D721Med (cell line): ENCODE measurements at regions not wholly inside any gene's neighbourhood (a gene's known extent, or its start where the extent isn't known, plus 50 kb on each side); places are given as distances from the start of the nearest gene placed in this dataset.

Experiments used
- DNase-seq: peaks from one replicate; pipeline ENCODE4 v3.0.0; 2011; ENCODE audit warnings: low spot score; ENCODE audit not compliant: insufficient read length
- FAIRE-seq: peaks from 2 replicates; lab custom pipeline; 2011; peaks lifted over from hg19 to GRCh38; lab: Jason Lieb, UNC
- TF ChIP-seq, protein P1 (sequence below): IDR thresholded peaks from 2 replicates; pipeline ENCODE4 v1.5.1; 2012; ENCODE audit warnings: mild to moderate bottlenecking, control low read depth; ENCODE audit not compliant: insufficient read depth; ENCODE audit errors: missing control alignments

DNA sequence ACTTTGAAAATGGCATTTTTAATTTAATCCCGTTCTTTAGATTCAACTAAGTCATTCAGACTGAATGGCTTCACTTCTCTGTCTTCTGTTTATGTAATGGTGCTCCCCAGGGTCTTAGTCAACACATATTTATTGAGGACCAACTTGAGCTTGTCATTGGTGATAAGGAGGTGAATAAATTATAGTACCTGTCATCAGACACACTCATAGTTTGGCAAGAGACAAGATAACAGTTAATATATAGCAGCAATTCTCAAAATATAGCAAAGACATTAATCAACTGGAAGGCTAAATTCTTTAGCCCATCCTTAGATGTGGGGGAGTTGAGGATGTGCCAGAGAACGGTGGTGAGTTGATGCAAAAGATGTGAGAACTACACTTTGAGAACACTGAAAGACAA is 78.4 kb downstream of the MACIR start:
- no peak for DNase-seq
- FAIRE-seq = no peak
- TF ChIP-seq, protein P1, sequence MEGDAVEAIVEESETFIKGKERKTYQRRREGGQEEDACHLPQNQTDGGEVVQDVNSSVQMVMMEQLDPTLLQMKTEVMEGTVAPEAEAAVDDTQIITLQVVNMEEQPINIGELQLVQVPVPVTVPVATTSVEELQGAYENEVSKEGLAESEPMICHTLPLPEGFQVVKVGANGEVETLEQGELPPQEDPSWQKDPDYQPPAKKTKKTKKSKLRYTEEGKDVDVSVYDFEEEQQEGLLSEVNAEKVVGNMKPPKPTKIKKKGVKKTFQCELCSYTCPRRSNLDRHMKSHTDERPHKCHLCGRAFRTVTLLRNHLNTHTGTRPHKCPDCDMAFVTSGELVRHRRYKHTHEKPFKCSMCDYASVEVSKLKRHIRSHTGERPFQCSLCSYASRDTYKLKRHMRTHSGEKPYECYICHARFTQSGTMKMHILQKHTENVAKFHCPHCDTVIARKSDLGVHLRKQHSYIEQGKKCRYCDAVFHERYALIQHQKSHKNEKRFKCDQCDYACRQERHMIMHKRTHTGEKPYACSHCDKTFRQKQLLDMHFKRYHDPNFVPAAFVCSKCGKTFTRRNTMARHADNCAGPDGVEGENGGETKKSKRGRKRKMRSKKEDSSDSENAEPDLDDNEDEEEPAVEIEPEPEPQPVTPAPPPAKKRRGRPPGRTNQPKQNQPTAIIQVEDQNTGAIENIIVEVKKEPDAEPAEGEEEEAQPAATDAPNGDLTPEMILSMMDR = no peak

DNA sequence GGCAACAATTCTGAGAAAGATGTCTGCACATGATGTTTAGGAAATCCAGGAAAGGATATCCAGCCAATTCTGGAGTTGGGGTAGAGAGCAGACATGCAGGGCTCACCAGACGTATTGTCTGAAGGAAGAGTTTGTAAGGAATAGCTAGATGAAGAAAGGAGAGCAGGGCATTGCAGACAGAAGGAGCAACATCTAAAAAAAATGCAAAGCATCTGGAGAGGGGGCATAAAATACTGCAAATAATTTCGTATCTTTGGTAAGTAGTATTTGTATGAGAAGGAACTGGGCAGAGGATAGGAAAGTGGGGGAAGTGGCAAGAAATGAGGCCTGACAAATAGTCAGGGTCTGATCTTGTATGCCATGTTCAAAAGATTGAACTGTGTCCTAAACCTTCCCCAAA is 74.8 kb downstream of the MACIR start:
- DNase-seq (no peak), FAIRE-seq (no peak)
- TF ChIP-seq, protein P1 = no peak

DNA sequence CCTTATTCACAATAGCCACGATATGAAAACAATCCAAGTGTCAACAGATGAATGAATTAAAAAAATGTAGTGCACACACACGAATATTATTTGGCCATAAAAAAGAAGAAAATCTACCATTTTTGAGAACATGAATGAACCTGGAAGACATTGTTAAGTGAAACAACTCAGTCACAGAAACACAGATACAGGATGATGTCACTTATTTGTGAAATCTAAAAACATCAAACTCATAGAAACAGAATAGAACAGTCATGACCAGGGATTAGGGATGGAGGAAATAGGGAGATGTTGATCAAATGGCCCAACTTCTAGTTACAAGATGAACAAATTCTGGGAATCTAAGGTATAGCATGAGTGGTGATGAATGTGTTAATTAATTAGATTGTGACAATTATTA is 72.3 kb downstream of the MACIR start:
- FAIRE-seq (no peak), DNase-seq (no peak)
- TF ChIP-seq, protein P1 = no peak
